ENCODE measurements at regions not wholly inside any gene's neighbourhood (a gene's known extent, or its start where the extent isn't known, plus 50 kb on each side); places are given as distances from the start of the nearest gene placed in this dataset.

GRCh38 chr10:29920408-29921070 is 138.8 kb downstream of the JCAD start:
- no peak for TF ChIP-seq CTCF (conservative IDR thresholded peaks at IDR 0.05; ENCODE audit: low read depth, low read length)
- TF ChIP-seq EZH2 (IDR thresholded peaks at IDR 0.05; ENCODE audit: borderline replicate concordance, low read depth, low read length, poor library complexity, severe bottlenecking): no peak

Data from A673 (cell line).